Psoas muscle (tissue), 7 donors: ENCODE measurements at regions not wholly inside any gene's neighbourhood (a gene's known extent, or its start where the extent isn't known, plus 50 kb on each side); places are given as distances from the start of the nearest gene placed in this dataset.

Experiments
- ATAC-seq, 4 donors: fragments of 200-7000 bp; cut with Tn5 transposase; one replicate each; pipeline ENCODE4 v1.9.1; 2020; ENCODE audit warnings: moderate library complexity in 3 of 4, mild to moderate bottlenecking in 2 of 4
- DNase-seq, 2 donors: peaks; one replicate each; pipeline ENCODE4 v3.0.0-alpha.2; 2020
- H3K27ac ChIP-seq: fragments of 200-600 bp; one replicate; pipeline ENCODE4 v1.8.0; 2022
- H3K27me3 ChIP-seq, 3 donors: fragments of 200-600 bp in 1 of 3; one replicate each; pipeline versions ENCODE4 v1.6.1 to v1.8.0; 2013 to 2022; ENCODE audit warnings: low read length in 2 of 3, mild to moderate bottlenecking in 2 of 3, moderate library complexity in 1 of 3; ENCODE audit not compliant: insufficient read depth in 3 of 3
- H3K36me3 ChIP-seq, 2 donors: fragments of 200-600 bp in 1 of 2; one replicate each; pipeline versions ENCODE4 v1.6.1 to v1.8.0; 2013 to 2022; ENCODE audit warnings: low read depth in 1 of 2, mild to moderate bottlenecking in 1 of 2, moderate library complexity in 1 of 2; ENCODE audit not compliant: insufficient read depth in 1 of 2
- H3K4me1 ChIP-seq: fragments of 200-600 bp; one replicate; pipeline ENCODE4 v1.8.0; 2022
- H3K4me3 ChIP-seq: fragments of 200-600 bp; one replicate; pipeline ENCODE4 v1.8.0; 2022; ENCODE audit warnings: mild to moderate bottlenecking
- H3K9me3 ChIP-seq: fragments of 200-600 bp; one replicate; pipeline ENCODE4 v1.8.0; 2022
- CTCF ChIP-seq: fragments of 200-600 bp; IDR thresholded peaks from one replicate; pipeline ENCODE4 v1.8.0; 2022; ENCODE audit warnings: antibody characterized with exemption
- WGBS, 3 donors: extraction: QIAGEN DNeasy Blood & Tissue Kit; methylation state at CpG; one replicate each; pipeline versions ENCODE4 v1.1.6 to v1.1.7; 2013; 5-methylcytosine and 5-hydroxymethylcytosine counted together
- intact Hi-C, 2 donors: fragments of 100-400 bp; cut with DNase I; formaldehyde crosslinking; loops; one replicate each; pipeline versions ENCODE4 v1.11.0 to v1.14.2; 2022
- donor health status: healthy with polysubstance abuse.
- donor health status: DM: no; HTN: no; CAD: no; lungs with moderate emphysema.
- donor health status: Bipolar disorder and iron deficiency.
- donor health status: healthy.
- donor health status: DM: yes; HTN: yes; CAD: no.
- donor health status: DM: no; HTN: no; CAD: no.
- donor health status: DM: yes; HTN: yes; CAD: no.

- Histone ChIP-seq H3K9me3 (no peaks in the 10 kb centered on the region), H3K27ac (no peak overlapping the region), H3K4me3 (no peak overlapping the region), H3K4me1 (no peaks in the 10 kb centered on the region), H3K27me3 (no peaks in the 10 kb centered on the region), H3K36me3 (no peaks in the 10 kb centered on the region)
- intact Hi-C loops, result loop anchor here in 1 of 2 donors (10.0 kb wide), 1 partner anchor 1523 kb away; no protein-coding TSS in a partner anchor
- WGBS, 3 donors, result 89 to 93% (median 91%) methylated on average over 2 of the region's 2 CpGs
- no peak for DNase-seq
- TF ChIP-seq CTCF, result no peak
- no peak for ATAC-seq
Observed at GRCh38 chr3:25281732-25282126, 146.3 kb upstream of the RARB start.

GRCh38 chr3:25283613-25284012 lies 144.4 kb upstream of the RARB start:
- intact Hi-C loops, result loop anchor here in 1 of 2 donors (10.0 kb wide), 1 partner anchor 1521 kb away; no protein-coding TSS in a partner anchor
- ATAC-seq, result no peak

GRCh38 chr3:25284249-25284648 lies 143.8 kb upstream of the RARB start:
- DNase-seq (no peak), ATAC-seq (no peak)
- no peaks in the 10 kb centered on the region for H3K4me1 ChIP-seq
- H3K27me3 ChIP-seq, result no peaks in the 10 kb centered on the region
- no peak for TF ChIP-seq CTCF
- no peak overlapping the region for H3K27ac ChIP-seq
- H3K36me3 ChIP-seq, result no peaks in the 10 kb centered on the region
- H3K9me3 ChIP-seq, result no peaks in the 10 kb centered on the region
- intact Hi-C loops, result loop anchor here in 1 of 2 donors (10.0 kb wide), 1 partner anchor 1521 kb away; no protein-coding TSS in a partner anchor
- H3K4me3 ChIP-seq, result no peak overlapping the region

More at GRCh38 chr3:25283613-25284012, 144.4 kb upstream of the RARB start:
- Histone ChIP-seq H3K27me3 (no peaks in the 10 kb centered on the region), H3K27ac (no peak overlapping the region), H3K4me3 (no peak overlapping the region), H3K9me3 (no peaks in the 10 kb centered on the region), H3K36me3 (no peaks in the 10 kb centered on the region), H3K4me1 (no peaks in the 10 kb centered on the region)
- TF ChIP-seq CTCF, result no peak
- DNase-seq, result no peak
- 92 to 97% (median 96%) methylated on average over 3 of the region's 3 CpGs for WGBS, 3 donors

DNA sequence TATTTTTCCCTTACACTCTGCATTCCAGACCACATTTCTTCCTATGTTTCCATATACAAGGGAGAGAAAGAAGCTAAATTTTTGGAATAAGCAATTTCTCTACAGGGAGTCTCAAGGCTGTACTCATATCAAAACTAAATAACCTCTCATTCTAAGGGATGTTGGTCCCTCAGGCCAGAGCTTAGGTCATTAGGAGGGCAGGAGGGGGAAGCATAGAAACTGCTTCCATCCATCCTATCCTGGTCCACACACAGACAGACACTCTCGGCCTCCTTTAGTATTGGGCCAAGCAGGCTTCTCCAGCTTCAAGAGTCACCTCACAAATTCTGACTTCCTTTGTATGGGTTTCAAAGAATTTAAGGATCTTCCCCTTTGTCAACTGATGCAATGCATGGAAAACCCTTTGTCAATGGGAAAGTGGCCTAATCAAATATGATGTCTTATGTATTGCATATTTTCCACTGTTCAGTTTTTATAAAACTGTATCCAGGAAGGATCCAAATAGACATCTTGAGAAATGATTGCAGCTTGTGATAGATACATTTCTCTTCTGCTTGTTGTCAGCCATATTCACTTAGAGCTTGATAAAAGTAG lies 140.7 kb upstream of the RARB start:
- H3K27ac ChIP-seq, result no peak overlapping the region
- no peak for DNase-seq
- WGBS, 3 donors, result 80 to 94% (median 89%) methylated on average over 1 of the region's 1 CpG
- H3K4me3 ChIP-seq, result no peak overlapping the region
- H3K4me1 ChIP-seq, result no peaks in the 10 kb centered on the region
- ATAC-seq, result no peak
- H3K9me3 ChIP-seq, result no peaks in the 10 kb centered on the region
- H3K36me3 ChIP-seq, result no peaks in the 10 kb centered on the region
- intact Hi-C loops, result loop anchor here in 1 of 2 donors (10.0 kb wide), 1 partner anchor 1517 kb away; no protein-coding TSS in a partner anchor
- no peak for TF ChIP-seq CTCF
- H3K27me3 ChIP-seq, result no peaks in the 10 kb centered on the region

- DNase-seq, result no peak
- H3K4me1 ChIP-seq, result no peaks in the 10 kb centered on the region
- H3K36me3 ChIP-seq, result no peaks in the 10 kb centered on the region
- WGBS, 3 donors, result 27 to 35% (median 27%) methylated on average over 1 of the region's 1 CpG
- H3K27ac ChIP-seq, result no peak overlapping the region
- intact Hi-C loops, result loop anchor here in 1 of 2 donors (10.0 kb wide), 1 partner anchor 1516 kb away; no protein-coding TSS in a partner anchor
- no peaks in the 10 kb centered on the region for H3K27me3 ChIP-seq
- no peak for ATAC-seq
- H3K9me3 ChIP-seq, result no peaks in the 10 kb centered on the region
- no peak overlapping the region for H3K4me3 ChIP-seq
- no peak for TF ChIP-seq CTCF
Observed at GRCh38 chr3:25288413-25288812, 139.7 kb upstream of the RARB start.
